GM12864 (cell line): ENCODE measurements at regions not wholly inside any gene's neighbourhood (a gene's known extent, or its start where the extent isn't known, plus 50 kb on each side); places are given as distances from the start of the nearest gene placed in this dataset.

ENCODE experiments used
- DNase-seq: peaks from one replicate; pipeline ENCODE4 v3.0.0-alpha.2; 2011; ENCODE audit warnings: low read depth
- H3K4me3 ChIP-seq: 2 replicates; pipeline ENCODE4 v1.5.1; 2011; ENCODE audit warnings: mild to moderate bottlenecking, low read depth, low read length, control low read depth
- CTCF ChIP-seq: IDR thresholded peaks from 2 replicates; pipeline ENCODE4 v1.5.1; 2011; ENCODE audit warnings: low read depth, mild to moderate bottlenecking, moderate library complexity, low read length, control low read depth, inconsistent platforms; ENCODE audit errors: missing control alignments

GRCh38 chr4:162458051-162458450, 294.3 kb upstream of the FSTL5 start:
- no peak overlapping the region for H3K4me3 ChIP-seq
- DNase-seq: no peak
- TF ChIP-seq CTCF: no peak

GRCh38 chr4:162457071-162457865, 293.5 kb upstream of the FSTL5 start:
- no peak overlapping the region for H3K4me3 ChIP-seq
- DNase-seq: no peak
- no peak for TF ChIP-seq CTCF

DNA sequence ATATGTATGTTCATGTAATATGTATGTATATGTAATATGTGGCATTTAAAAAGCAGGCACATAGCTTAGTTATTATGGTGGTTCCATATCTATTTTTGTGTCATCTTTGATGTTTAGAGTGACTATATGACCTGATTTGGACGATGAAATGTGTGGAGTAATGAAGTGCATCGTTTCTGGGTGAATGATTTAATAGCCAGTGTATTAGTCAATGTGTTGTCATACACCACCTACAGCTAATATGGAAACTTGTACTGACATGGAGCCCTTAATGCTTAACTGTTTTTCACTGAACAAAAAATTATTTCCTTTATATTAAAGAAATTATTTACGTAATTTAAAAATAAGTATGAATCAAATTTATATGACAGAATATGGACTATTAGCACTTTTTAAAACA, 292.3 kb upstream of the FSTL5 start:
- H3K4me3 ChIP-seq: no peak overlapping the region
- TF ChIP-seq CTCF: no peak
- no peak for DNase-seq

DNA sequence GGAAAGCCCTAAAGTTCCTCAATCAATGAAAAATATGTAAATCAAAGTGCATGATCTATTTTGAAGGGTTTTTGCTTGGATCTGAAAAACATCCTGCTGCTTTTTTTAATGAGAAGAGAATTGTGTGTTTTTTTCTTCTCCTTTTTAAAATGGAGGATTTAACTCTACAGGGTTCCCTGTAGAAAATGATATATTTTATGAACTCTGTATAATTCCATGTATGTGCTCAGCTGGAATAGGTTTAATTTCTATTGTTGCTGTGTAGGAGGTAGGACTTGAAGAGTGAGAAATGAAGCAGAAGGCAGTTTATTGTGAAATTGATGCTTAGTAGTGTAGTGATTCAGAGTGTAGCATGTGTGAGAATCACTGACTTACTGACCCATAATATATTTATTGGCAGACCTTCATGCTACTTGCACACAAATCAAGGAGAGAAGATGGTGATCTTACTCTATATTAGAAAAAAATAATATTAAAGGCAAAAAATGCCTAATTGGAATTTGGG, 286.8 kb upstream of the FSTL5 start:
- TF ChIP-seq CTCF: no peak
- H3K4me3 ChIP-seq: no peak overlapping the region

DNA sequence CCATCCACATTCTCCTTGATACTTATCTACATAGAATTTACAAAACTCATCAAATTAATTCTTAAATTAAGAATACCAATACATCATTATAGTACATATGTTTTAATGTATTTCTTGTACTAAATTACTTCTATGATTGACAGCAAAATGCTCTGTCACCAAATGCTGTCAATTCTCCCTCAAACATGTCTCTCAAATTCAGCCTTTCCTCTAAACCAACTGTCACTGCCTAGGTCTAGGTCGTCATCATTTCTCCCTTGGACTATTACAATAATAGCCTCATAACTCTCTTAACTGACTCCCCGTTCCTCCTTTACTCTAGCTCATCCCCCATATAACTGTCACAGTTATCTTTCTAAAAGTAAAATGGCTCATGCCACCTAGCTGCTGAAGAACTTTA, 279.7 kb upstream of the FSTL5 start:
- H3K4me3 ChIP-seq: no peak overlapping the region
- DNase-seq: no peak
- TF ChIP-seq CTCF: no peak

More for the DNA sequence above, 286.8 kb upstream of the FSTL5 start:
- no peak for DNase-seq

DNA sequence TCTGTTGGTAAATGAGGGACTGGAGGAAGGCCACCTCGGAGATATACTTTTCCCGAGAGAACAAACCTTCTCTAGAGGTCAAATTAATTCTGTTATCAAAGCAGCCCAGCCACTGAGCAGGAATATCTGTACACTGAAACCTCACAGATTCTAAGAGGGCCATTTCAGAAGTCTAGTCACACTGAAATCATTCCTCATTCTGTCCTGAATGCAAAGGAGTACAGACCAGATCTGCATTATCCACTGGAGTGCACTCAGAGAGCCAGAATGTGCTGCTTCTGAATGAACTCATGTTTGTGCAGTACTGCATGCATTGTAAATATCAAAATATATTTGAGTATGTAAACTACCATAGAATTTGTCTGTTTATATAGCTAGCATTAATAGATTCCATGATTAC, 278.3 kb upstream of the FSTL5 start:
- no peak for TF ChIP-seq CTCF
- DNase-seq: no peak

GRCh38 chr4:162422312-162422711, 258.5 kb upstream of the FSTL5 start:
- TF ChIP-seq CTCF: no peak
- DNase-seq: no peak
- no peak overlapping the region for H3K4me3 ChIP-seq

More for the DNA sequence above, 278.3 kb upstream of the FSTL5 start:
- no peak overlapping the region for H3K4me3 ChIP-seq
